T-cell (primary cell): ENCODE measurements at regions not wholly inside any gene's neighbourhood (a gene's known extent, or its start where the extent isn't known, plus 50 kb on each side); places are given as distances from the start of the nearest gene placed in this dataset.

Experiments used
- ATAC-seq, 4 experiments: fragments of 200-7000 bp in 3 of 4; fragments of 150-1000 bp in 1 of 4; cut with Tn5 transposase; replicated peaks in 1 of 4; 1 replicate in 3 of 4; 2 replicates in 1 of 4; pipeline ENCODE4 v1.10.0; 2021; ENCODE audit warnings: moderate library complexity in 3 of 4, mild to moderate bottlenecking in 2 of 4, moderate number of reproducible peaks in 1 of 4
- CTCF ChIA-PET, 2 donors: fragments of 300-600 bp; sonication (Branson Sonifier 250); formaldehyde crosslinking; loops; one replicate each; lab custom pipeline; 2022; ENCODE audit warnings: antibody characterized with exemption in 2 of 2; lab: Charles Lee
- POLR2A ChIA-PET, 2 donors: fragments of 300-600 bp; sonication (Branson Sonifier 250); formaldehyde crosslinking; loops; one replicate each; lab custom pipeline; 2022; ENCODE audit warnings: antibody characterized with exemption in 2 of 2; lab: Charles Lee
- DNase-seq, 35 experiments: peaks; one replicate each; pipeline versions ENCODE4 v3.0.0 to v3.0.0-alpha.2; 2013 to 2023
- H3K27ac ChIP-seq: one replicate; pipeline ENCODE4 v1.5.1; 2013; ENCODE audit warnings: low read length
- H3K27me3 ChIP-seq, 2 experiments: replicated peaks in 1 of 2; 1 replicate in 1 of 2; 2 replicates in 1 of 2; pipeline versions ENCODE4 v1.6.1 to v1.7.0; 2013; ENCODE audit warnings: low read length in 1 of 2, mixed read lengths in 1 of 2; ENCODE audit not compliant: control insufficient read depth in 2 of 2, insufficient read depth in 2 of 2; ENCODE audit errors: extremely low read depth in 1 of 2
- H3K36me3 ChIP-seq, 2 donors: 1 replicate in 1 of 2; 2 replicates in 1 of 2; pipeline versions ENCODE4 v1.6.1 to v1.7.0; 2013; ENCODE audit warnings: low read length in 1 of 2; ENCODE audit not compliant: control insufficient read depth in 2 of 2, insufficient read depth in 1 of 2; ENCODE audit errors: extremely low read depth in 1 of 2
- H3K4me1 ChIP-seq, 2 experiments: 1 replicate in 1 of 2; 2 replicates in 1 of 2; pipeline versions ENCODE4 v1.6.1 to v1.7.0; 2013; ENCODE audit warnings: low read length in 2 of 2, mixed read lengths in 1 of 2; ENCODE audit not compliant: insufficient read depth in 2 of 2, control insufficient read depth in 1 of 2; ENCODE audit errors: extremely low read depth in 1 of 2
- H3K4me3 ChIP-seq, 2 donors: 1 replicate in 1 of 2; 2 replicates in 1 of 2; pipeline versions ENCODE4 v1.5.1 to v1.7.0; 2013; ENCODE audit warnings: mild to moderate bottlenecking in 2 of 2, low read length in 1 of 2, moderate library complexity in 1 of 2; ENCODE audit not compliant: control insufficient read depth in 1 of 2; ENCODE audit errors: extremely low read depth in 1 of 2
- H3K9me3 ChIP-seq: 2 replicates; pipeline ENCODE4 v1.7.0; 2013
- H3K27ac Mint-ChIP-seq, 2 donors: one replicate each; pipeline ENCODE4 v1.8.0; 2020 to 2021; ENCODE audit warnings: mild to moderate bottlenecking in 2 of 2, mixed read lengths in 2 of 2
- H3K27me3 Mint-ChIP-seq, 2 donors: one replicate each; pipeline ENCODE4 v1.8.0; 2021 to 2022; ENCODE audit warnings: mixed read lengths in 2 of 2
- H3K36me3 Mint-ChIP-seq: one replicate; pipeline ENCODE4 v1.8.0; 2021; ENCODE audit warnings: mixed read lengths
- H3K4me1 Mint-ChIP-seq, 3 donors: one replicate each; pipeline ENCODE4 v1.8.0; 2020 to 2022; ENCODE audit warnings: mixed read lengths in 3 of 3, mild to moderate bottlenecking in 1 of 3
- H3K4me3 Mint-ChIP-seq, 3 donors: one replicate each; pipeline ENCODE4 v1.8.0; 2020 to 2022; ENCODE audit warnings: mild to moderate bottlenecking in 3 of 3, mixed read lengths in 3 of 3, moderate library complexity in 3 of 3
- H3K9me3 Mint-ChIP-seq, 3 donors: one replicate each; pipeline ENCODE4 v1.8.0; 2020 to 2022; ENCODE audit warnings: mixed read lengths in 3 of 3
- WGBS: methylation state at CpG from one replicate; pipeline ENCODE4 v1.1.5; 2013; ENCODE audit warnings: missing lambda C conversion rate; ENCODE audit not compliant: insufficient coverage; 5-methylcytosine and 5-hydroxymethylcytosine counted together

DNA sequence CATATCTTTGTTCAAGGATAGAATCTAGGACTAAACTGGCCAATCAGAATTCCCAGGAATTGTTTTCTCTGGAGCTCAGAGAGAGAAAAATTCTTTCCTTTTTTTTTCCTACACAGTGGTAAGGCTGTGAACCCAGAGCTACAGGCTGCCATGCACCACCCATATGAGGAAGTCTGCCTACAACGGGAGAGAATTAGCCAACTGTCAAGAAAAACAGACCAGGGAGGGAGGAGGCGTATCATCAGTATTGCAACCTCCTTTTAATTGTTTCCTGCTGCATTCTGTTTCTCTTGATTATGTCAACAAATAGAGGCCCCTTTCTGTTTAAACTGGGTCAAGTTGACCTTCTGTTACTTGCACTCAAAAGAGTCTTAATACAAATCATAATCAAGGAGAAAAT is 176.5 kb upstream of the UBASH3B start:
- no CpG with 5 or more reads among the region's 2 CpGs for WGBS
- no peaks in the 10 kb centered on the region for H3K4me1 Mint-ChIP-seq

GRCh38 chr11:122468965-122469364 is 186.6 kb upstream of the UBASH3B start:
- CTCF ChIA-PET: no interaction called here
- 56% methylated on average over 1 of the region's 2 CpGs for WGBS
- H3K27ac ChIP-seq: no peak overlapping the region

More for the DNA sequence above, 176.5 kb upstream of the UBASH3B start:
- ChIA-PET POLR2A (no interaction called here), CTCF (no interaction called here)
- H3K36me3 ChIP-seq: no peaks in the 10 kb centered on the region
- Mint-ChIP-seq H3K36me3 (no peaks in the 10 kb centered on the region), H3K27me3 (peaks cover 10 to 13% of the 10 kb centered on the region in 2 donors), H3K4me3 (no peak overlapping the region), H3K27ac (no peak overlapping the region), H3K9me3 (peaks cover 14 to 20% (median 20%) of the 10 kb centered on the region in 3 donors)
- ATAC-seq (no peak), DNase-seq (no peak)
- H3K27me3 ChIP-seq: peaks cover 0 to 10% of the 10 kb centered on the region in 2 experiments
- no peaks in the 10 kb centered on the region for H3K9me3 ChIP-seq
- no peak overlapping the region for H3K4me3 ChIP-seq
- no peak overlapping the region for H3K27ac ChIP-seq
- no peaks in the 10 kb centered on the region for H3K4me1 ChIP-seq

DNA sequence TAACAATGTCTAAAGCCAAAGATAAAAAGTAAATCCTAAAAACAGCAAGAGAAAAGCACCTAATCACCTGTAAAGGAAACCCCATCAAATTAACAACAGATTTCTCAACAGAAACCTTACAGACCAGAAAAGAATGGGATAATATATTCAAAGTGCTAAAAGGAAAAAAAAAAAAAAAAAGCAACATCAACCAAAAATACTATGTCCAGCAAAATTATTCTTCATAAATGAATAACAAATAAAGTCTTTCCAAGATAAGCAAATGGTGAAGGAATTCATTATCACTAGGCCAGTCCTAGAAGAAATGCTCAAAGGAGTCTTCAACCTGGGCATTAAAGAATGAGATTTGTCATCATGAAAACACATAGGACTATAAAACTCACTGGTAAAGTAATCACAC is 192.0 kb upstream of the UBASH3B start:
- H3K4me1 ChIP-seq: no peaks in the 10 kb centered on the region
- DNase-seq (no peak), ATAC-seq (no peak)
- H3K9me3 ChIP-seq: no peaks in the 10 kb centered on the region
- CTCF ChIA-PET: no interaction called here
- POLR2A ChIA-PET: no interaction called here
- H3K4me3 Mint-ChIP-seq: no peak overlapping the region
- H3K27ac Mint-ChIP-seq: no peak overlapping the region
- no peak overlapping the region for H3K27ac ChIP-seq
- H3K27me3 ChIP-seq: peaks cover 0 to 8% of the 10 kb centered on the region in 2 experiments
- no peaks in the 10 kb centered on the region for H3K4me1 Mint-ChIP-seq
- H3K36me3 ChIP-seq: no peaks in the 10 kb centered on the region
- H3K27me3 Mint-ChIP-seq: no peaks in the 10 kb centered on the region
- no peak overlapping the region for H3K4me3 ChIP-seq
- H3K9me3 Mint-ChIP-seq: peaks cover 7 to 35% (median 11%) of the 10 kb centered on the region in 3 donors
- no peaks in the 10 kb centered on the region for H3K36me3 Mint-ChIP-seq

More at GRCh38 chr11:122468965-122469364, 186.6 kb upstream of the UBASH3B start:
- Mint-ChIP-seq H3K4me3 (no peak overlapping the region), H3K36me3 (no peaks in the 10 kb centered on the region), H3K27me3 (peaks cover 0 to under 1% of the 10 kb centered on the region in 2 donors), H3K27ac (no peak overlapping the region), H3K9me3 (peaks cover 4 to 10% (median 4%) of the 10 kb centered on the region in 3 donors), H3K4me1 (no peaks in the 10 kb centered on the region)
- ATAC-seq: no peak
- no peaks in the 10 kb centered on the region for H3K9me3 ChIP-seq
- POLR2A ChIA-PET: no interaction called here
- H3K36me3 ChIP-seq: no peaks in the 10 kb centered on the region
- H3K4me3 ChIP-seq: no peak overlapping the region
- H3K27me3 ChIP-seq: no peaks in the 10 kb centered on the region
- H3K4me1 ChIP-seq: no peaks in the 10 kb centered on the region
- no peak for DNase-seq

DNA sequence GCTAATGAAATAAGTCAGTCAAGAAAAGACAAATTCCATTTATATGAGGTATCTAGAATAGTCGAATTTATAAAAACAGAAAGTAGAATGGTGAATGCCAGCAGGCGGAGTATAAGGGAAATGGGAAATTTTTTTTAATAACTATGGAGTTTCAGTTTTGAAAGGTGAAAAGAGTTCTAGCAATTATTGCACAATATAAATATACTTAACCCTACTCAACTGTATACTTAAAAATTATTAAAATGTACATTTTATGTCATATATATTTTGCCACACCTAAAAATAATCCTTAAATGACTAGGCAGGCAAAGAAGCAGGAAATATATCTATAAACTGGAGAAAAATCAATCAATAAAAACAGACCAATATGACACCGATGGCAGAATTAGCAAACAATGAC is 196.5 kb upstream of the UBASH3B start:
- ChIA-PET POLR2A (no interaction called here), CTCF (no interaction called here)
- Histone ChIP-seq H3K36me3 (no peaks in the 10 kb centered on the region), H3K4me1 (no peaks in the 10 kb centered on the region), H3K27ac (no peak overlapping the region), H3K27me3 (peaks cover 0 to 8% of the 10 kb centered on the region in 2 experiments), H3K9me3 (no peaks in the 10 kb centered on the region), H3K4me3 (no peak overlapping the region)
- H3K4me3 Mint-ChIP-seq: no peak overlapping the region
- WGBS: no CpG with 5 or more reads among the region's 3 CpGs
- H3K4me1 Mint-ChIP-seq: no peaks in the 10 kb centered on the region
- peaks cover 14 to 39% (median 16%) of the 10 kb centered on the region in 3 donors for H3K9me3 Mint-ChIP-seq
- no peaks in the 10 kb centered on the region for H3K36me3 Mint-ChIP-seq
- no peak for ATAC-seq
- H3K27me3 Mint-ChIP-seq: peaks cover 0 to 3% of the 10 kb centered on the region in 2 donors
- H3K27ac Mint-ChIP-seq: no peak overlapping the region
- no peak for DNase-seq

DNA sequence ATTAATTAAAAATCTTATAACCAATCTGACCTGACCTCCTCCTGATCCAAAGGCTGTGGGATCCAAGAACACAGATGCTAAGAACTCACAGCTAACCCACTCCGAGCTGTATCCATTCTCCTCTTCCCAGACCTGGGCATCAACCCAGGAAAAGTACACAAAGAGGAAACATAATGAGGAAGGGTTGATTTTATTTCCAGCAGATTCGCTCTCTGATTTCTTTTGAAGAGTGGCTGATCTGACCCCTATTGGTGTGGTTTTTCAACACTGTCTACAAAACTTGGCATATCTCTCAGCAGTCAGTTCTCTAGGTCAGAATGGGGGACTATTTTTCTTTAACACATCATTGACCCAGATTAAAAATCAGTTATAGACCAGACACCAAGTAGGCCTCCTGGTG is 201.9 kb upstream of the UBASH3B start:
- ATAC-seq: no peak
- Histone ChIP-seq H3K27me3 (peaks cover 0 to 2% of the 10 kb centered on the region in 2 experiments), H3K9me3 (no peaks in the 10 kb centered on the region), H3K36me3 (no peaks in the 10 kb centered on the region), H3K4me3 (no peak overlapping the region), H3K27ac (no peak overlapping the region), H3K4me1 (no peaks in the 10 kb centered on the region)
- Mint-ChIP-seq H3K36me3 (no peaks in the 10 kb centered on the region), H3K27me3 (peaks cover 6 to 11% of the 10 kb centered on the region in 2 donors), H3K4me1 (no peaks in the 10 kb centered on the region), H3K9me3 (peaks cover 9 to 13% (median 10%) of the 10 kb centered on the region in 3 donors), H3K4me3 (no peak overlapping the region), H3K27ac (no peak overlapping the region)
- DNase-seq: no peak
- no CpG with 5 or more reads among the region's 2 CpGs for WGBS
- CTCF ChIA-PET: no interaction called here
- POLR2A ChIA-PET: no interaction called here

GRCh38 chr11:122451911-122452310 is 203.6 kb upstream of the UBASH3B start:
- peaks cover 0 to 2% of the 10 kb centered on the region in 2 experiments for H3K27me3 ChIP-seq
- no peaks in the 10 kb centered on the region for H3K9me3 ChIP-seq
- DNase-seq (no peak), ATAC-seq (no peak)
- POLR2A ChIA-PET: no interaction called here
- CTCF ChIA-PET: no interaction called here
- H3K27ac Mint-ChIP-seq: no peak overlapping the region
- H3K4me3 Mint-ChIP-seq: no peak overlapping the region
- no peak overlapping the region for H3K4me3 ChIP-seq
- no peaks in the 10 kb centered on the region for H3K36me3 Mint-ChIP-seq
- H3K27me3 Mint-ChIP-seq: peaks cover 10 to 21% of the 10 kb centered on the region in 2 donors
- H3K9me3 Mint-ChIP-seq: peaks cover 0 to 2% (median 1%) of the 10 kb centered on the region in 3 donors
- H3K36me3 ChIP-seq: no peaks in the 10 kb centered on the region
- H3K27ac ChIP-seq: no peak overlapping the region
- H3K4me1 ChIP-seq: no peaks in the 10 kb centered on the region
- WGBS: no CpG with 5 or more reads among the region's 9 CpGs
- H3K4me1 Mint-ChIP-seq: no peaks in the 10 kb centered on the region

- POLR2A ChIA-PET: no interaction called here
- Mint-ChIP-seq H3K36me3 (no peaks in the 10 kb centered on the region), H3K4me3 (no peak overlapping the region), H3K4me1 (peaks cover 0 to 9% (median 7%) of the 10 kb centered on the region in 3 donors), H3K27me3 (peaks cover 23 to 29% of the 10 kb centered on the region in 2 donors), H3K27ac (no peak overlapping the region), H3K9me3 (peaks cover 0 to 3% (median 0%) of the 10 kb centered on the region in 3 donors)
- no peaks in the 10 kb centered on the region for H3K36me3 ChIP-seq
- H3K27ac ChIP-seq: no peak overlapping the region
- DNase-seq (no peak), ATAC-seq (no peak)
- WGBS: 92% methylated on average over 2 of the region's 3 CpGs
- CTCF ChIA-PET: no interaction called here
- no peak overlapping the region for H3K4me3 ChIP-seq
- H3K4me1 ChIP-seq: peaks cover 0 to 2% of the 10 kb centered on the region in 2 experiments
- no peaks in the 10 kb centered on the region for H3K9me3 ChIP-seq
- H3K27me3 ChIP-seq: peaks cover 7 to 22% of the 10 kb centered on the region in 2 experiments
Observed at GRCh38 chr11:122441666-122442035, 213.9 kb upstream of the UBASH3B start.
